HK-2 (cell line): ENCODE measurements at regions not wholly inside any gene's neighbourhood (a gene's known extent, or its start where the extent isn't known, plus 50 kb on each side); places are given as distances from the start of the nearest gene placed in this dataset.
A peak's percentile ranks its signal among the peaks of the same experiment; 100 is the strongest.

Source experiments
- DNase-seq: peaks from one replicate; pipeline ENCODE4 v3.0.0-alpha.2; 2018; ENCODE audit not compliant: unreplicated experiment

GRCh38 chr4:11537846-11538245, 109.2 kb upstream of the HS3ST1 start:
- DNase-seq = no peak

GRCh38 chr4:11535333-11535732, 106.6 kb upstream of the HS3ST1 start:
- no peak for DNase-seq

- no peak for DNase-seq
Observed at GRCh38 chr4:11534623-11535302, 106.1 kb upstream of the HS3ST1 start.

GRCh38 chr4:11532138-11532537, 103.4 kb upstream of the HS3ST1 start:
- DNase-seq = no peak

- no peak for DNase-seq
Observed at GRCh38 chr4:11529625-11530201, 101.0 kb upstream of the HS3ST1 start.

GRCh38 chr4:11525085-11525484, 96.4 kb upstream of the HS3ST1 start:
- no peak for DNase-seq

GRCh38 chr4:11518754-11519153, 90.1 kb upstream of the HS3ST1 start:
- DNase-seq = no peak

GRCh38 chr4:11514779-11515419, 86.2 kb upstream of the HS3ST1 start:
- no peak for DNase-seq

- no peak for DNase-seq
Observed at GRCh38 chr4:11514003-11514402, 85.3 kb upstream of the HS3ST1 start.

GRCh38 chr4:11512871-11513270, 84.2 kb upstream of the HS3ST1 start:
- DNase-seq = no peak

GRCh38 chr4:11511321-11511720, 82.6 kb upstream of the HS3ST1 start:
- DNase-seq = no peak

GRCh38 chr4:11507920-11508319, 79.2 kb upstream of the HS3ST1 start:
- DNase-seq = no peak

GRCh38 chr4:11506194-11506593, 77.5 kb upstream of the HS3ST1 start:
- DNase-seq = no peak

GRCh38 chr4:11505221-11505971, 76.7 kb upstream of the HS3ST1 start:
- peak; percentile 7 for DNase-seq

GRCh38 chr4:11503166-11503565, 74.5 kb upstream of the HS3ST1 start:
- no peak for DNase-seq

- DNase-seq = no peak
Observed at GRCh38 chr4:11497972-11498371, 69.3 kb upstream of the HS3ST1 start.

GRCh38 chr4:11497212-11497806, 68.6 kb upstream of the HS3ST1 start:
- no peak for DNase-seq

- no peak for DNase-seq
Observed at GRCh38 chr4:11496351-11496829, 67.7 kb upstream of the HS3ST1 start.

- DNase-seq = no peak
Observed at GRCh38 chr4:11495818-11496217, 67.1 kb upstream of the HS3ST1 start.

GRCh38 chr4:11495291-11495690, 66.6 kb upstream of the HS3ST1 start:
- no peak for DNase-seq

GRCh38 chr4:11494232-11494631, 65.5 kb upstream of the HS3ST1 start:
- DNase-seq = no peak

GRCh38 chr4:11489453-11490083, 60.9 kb upstream of the HS3ST1 start:
- DNase-seq = no peak
